GM23338 (cell line): ENCODE measurements at regions not wholly inside any gene's neighbourhood (a gene's known extent, or its start where the extent isn't known, plus 50 kb on each side); places are given as distances from the start of the nearest gene placed in this dataset.

Experiments used
- ATAC-seq: fragments of 200-7000 bp; cut with Tn5 transposase; 3 replicates; pipeline ENCODE4 v1.9.1; 2020
- DNase-seq: peaks from one replicate; pipeline ENCODE4 v3.0.0-alpha.2; 2015; ENCODE audit warnings: low spot score
- H2AFZ ChIP-seq: fragments of 200-600 bp; sonication (generic); 2 replicates; pipeline ENCODE4 v1.8.0; 2016; ENCODE audit warnings: antibody characterized with exemption, mild to moderate bottlenecking, moderate library complexity
- H3F3A ChIP-seq: fragments of 200-600 bp; sonication (generic); replicated peaks from 2 replicates; pipeline ENCODE4 v1.8.0; 2017; ENCODE audit warnings: antibody characterized with exemption, mixed run types, low read depth
- H3K27ac ChIP-seq: fragments of 200-600 bp; sonication (generic); 2 replicates; pipeline ENCODE4 v1.6.1; 2016; ENCODE audit warnings: low read depth
- H3K27me3 ChIP-seq: fragments of 200-600 bp; sonication (generic); 2 replicates; pipeline ENCODE4 v1.8.0; 2016; ENCODE audit warnings: mild to moderate bottlenecking, mixed run types, moderate library complexity; ENCODE audit not compliant: insufficient read depth
- H3K36me3 ChIP-seq: fragments of 200-600 bp; sonication (generic); 2 replicates; pipeline ENCODE4 v1.8.0; 2016; ENCODE audit warnings: mild to moderate bottlenecking; ENCODE audit not compliant: insufficient read depth
- H3K4me1 ChIP-seq: fragments of 200-600 bp; sonication (generic); 2 replicates; pipeline ENCODE4 v1.8.0; 2016; ENCODE audit warnings: mild to moderate bottlenecking, moderate library complexity; ENCODE audit not compliant: insufficient read depth
- H3K4me2 ChIP-seq: fragments of 200-600 bp; sonication (generic); 2 replicates; pipeline ENCODE4 v1.7.1; 2017; ENCODE audit warnings: mixed run types
- H3K4me3 ChIP-seq: fragments of 200-600 bp; sonication (generic); 2 replicates; pipeline ENCODE4 v1.6.1; 2016; ENCODE audit warnings: mixed run types
- H3K79me2 ChIP-seq: fragments of 200-600 bp; sonication (generic); replicated peaks from 2 replicates; pipeline ENCODE4 v1.8.0; 2017; ENCODE audit warnings: mild to moderate bottlenecking; ENCODE audit not compliant: insufficient read depth
- H3K9me2 ChIP-seq: fragments of 200-600 bp; sonication (generic); 2 replicates; pipeline ENCODE4 v1.8.0; 2017; ENCODE audit not compliant: insufficient read depth
- H4K20me1 ChIP-seq: fragments of 200-600 bp; sonication (generic); replicated peaks from 2 replicates; pipeline ENCODE4 v1.8.0; 2017; ENCODE audit warnings: mild to moderate bottlenecking; ENCODE audit not compliant: insufficient read depth
- H3K27ac Mint-ChIP-seq: 2 replicates; pipeline ENCODE4 v1.8.0; 2020; ENCODE audit warnings: inconsistent platforms, mild to moderate bottlenecking, moderate library complexity, mixed read lengths
- H3K27me3 Mint-ChIP-seq: 3 replicates; pipeline ENCODE4 v1.8.0; 2022; ENCODE audit warnings: low read depth, mild to moderate bottlenecking, moderate library complexity, mixed read lengths, inconsistent platforms; ENCODE audit not compliant: insufficient read depth, poor library complexity
- H3K36me3 Mint-ChIP-seq: 3 replicates; pipeline ENCODE4 v1.8.0; 2021; ENCODE audit warnings: low read depth, mild to moderate bottlenecking, inconsistent platforms, moderate library complexity, mixed read lengths
- H3K4me1 Mint-ChIP-seq: 3 replicates; pipeline ENCODE4 v1.8.0; 2020; ENCODE audit warnings: mild to moderate bottlenecking, inconsistent platforms, mixed read lengths
- H3K4me3 Mint-ChIP-seq: 3 replicates; pipeline ENCODE4 v1.8.0; 2021; ENCODE audit warnings: moderate library complexity, mild to moderate bottlenecking, inconsistent platforms, mixed read lengths
- H3K9me3 Mint-ChIP-seq: 3 replicates; pipeline ENCODE4 v1.8.0; 2020; ENCODE audit warnings: moderate library complexity, mild to moderate bottlenecking, inconsistent platforms, mixed read lengths
- CREB1 ChIP-seq: fragments of 250-450 bp; sonication (Bioruptor Pico); IDR thresholded peaks from 2 replicates; pipeline ENCODE4 v1.5.0; 2020; ENCODE audit warnings: low read depth, mild to moderate bottlenecking, moderate library complexity
- CTCF ChIP-seq, 2 experiments: fragments of 200-600 bp in 1 of 2; sonication (generic) in 1 of 2; conservative IDR thresholded peaks; 2 replicates each; pipeline versions ENCODE4 v1.5.1 to v1.6.1; 2016 to 2017; ENCODE audit warnings: antibody characterized with exemption in 2 of 2, low read depth in 2 of 2, mild to moderate bottlenecking in 2 of 2, moderate library complexity in 1 of 2
- ETS1 ChIP-seq: IDR thresholded peaks from 2 replicates; pipeline ENCODE4 v1.6.1; 2016; ENCODE audit warnings: antibody characterized with exemption
- EZH2 ChIP-seq: fragments of 200-600 bp; sonication (generic); IDR thresholded peaks from one replicate; pipeline ENCODE4 v1.8.0; 2017; ENCODE audit warnings: antibody characterized with exemption, mild to moderate bottlenecking, low read depth; ENCODE audit not compliant: unreplicated experiment
- EZH2phosphoT487 ChIP-seq: fragments of 200-600 bp; sonication (generic); IDR thresholded peaks from one replicate; pipeline ENCODE4 v1.8.1; 2018; ENCODE audit warnings: antibody characterized with exemption; ENCODE audit not compliant: unreplicated experiment
- NANOG ChIP-seq: IDR thresholded peaks from 2 replicates; pipeline ENCODE4 v1.6.1; 2016; ENCODE audit warnings: antibody characterized with exemption, borderline replicate concordance
- REST ChIP-seq: IDR thresholded peaks from one replicate; pipeline ENCODE4 v1.6.1; 2018; ENCODE audit warnings: antibody characterized with exemption; ENCODE audit not compliant: unreplicated experiment
- STAT1 ChIP-seq: IDR thresholded peaks from one replicate; pipeline ENCODE4 v1.6.1; 2016; ENCODE audit warnings: antibody characterized with exemption; ENCODE audit not compliant: unreplicated experiment
- ZNF114 ChIP-seq: fragments of 250-450 bp; sonication (Bioruptor Pico); IDR thresholded peaks from 2 replicates; pipeline ENCODE4 v1.5.0; 2020; ENCODE audit warnings: mild to moderate bottlenecking, moderate library complexity
- ZNF331 ChIP-seq: fragments of 250-450 bp; sonication (Bioruptor Pico); IDR thresholded peaks from 2 replicates; pipeline ENCODE4 v1.5.0; 2020; ENCODE audit warnings: low read depth, mild to moderate bottlenecking, moderate library complexity
- ZNF462 ChIP-seq: fragments of 250-450 bp; sonication (Bioruptor Pico); IDR thresholded peaks from 2 replicates; pipeline ENCODE4 v1.5.0; 2020; ENCODE audit warnings: mild to moderate bottlenecking, moderate library complexity

- no peak overlapping the region for H3K4me3 ChIP-seq
- no peak for ATAC-seq
- Mint-ChIP-seq H3K27me3 (no peaks in the 10 kb centered on the region), H3K36me3 (peaks cover 19% of the 10 kb centered on the region), H3K27ac (no peak overlapping the region), H3K4me1 (peaks cover 21% of the 10 kb centered on the region), H3K4me3 (no peak overlapping the region), H3K9me3 (peaks cover 17% of the 10 kb centered on the region)
- no peaks in the 10 kb centered on the region for H3K79me2 ChIP-seq
- H3K27ac ChIP-seq = no peak overlapping the region
- no peaks in the 10 kb centered on the region for H4K20me1 ChIP-seq
- H2AFZ ChIP-seq = no peak overlapping the region
- H3K4me2 ChIP-seq = no peak overlapping the region
- DNase-seq = no peak
- peaks cover 1% of the 10 kb centered on the region for H3K4me1 ChIP-seq
- TF ChIP-seq ZNF331 (no peak), CREB1 (no peak), NANOG (no peak), EZH2phosphoT487 (no peak), EZH2 (no peak), ZNF114 (CRISPR knock-in tag) (no peak), CTCF (conservative IDR thresholded peaks at IDR 0.05; ENCODE audit: low read depth in 2 of 2) (no peak), ZNF462 (CRISPR knock-in tag) (no peak), STAT1 (no peak), ETS1 (no peak), REST (no peak)
- no peaks in the 10 kb centered on the region; the same call in 1 of the 2 replicates for H3F3A ChIP-seq
- H3K9me2 ChIP-seq = peaks cover 6% of the 10 kb centered on the region
- H3K27me3 ChIP-seq = no peaks in the 10 kb centered on the region
- no peaks in the 10 kb centered on the region for H3K36me3 ChIP-seq
Measured at GRCh38 chr1:94683886-94684285, 136.3 kb upstream of the SLC44A3 start.
